GM13976 (cell line): ENCODE measurements at regions not wholly inside any gene's neighbourhood (a gene's known extent, or its start where the extent isn't known, plus 50 kb on each side); places are given as distances from the start of the nearest gene placed in this dataset.
"Not testable (repeated sequence)": the region's sequence is repeated elsewhere in the genome, so short reads cannot be mapped to it uniquely, and the experiment has no call there.

Experiments used
- DNase-seq: peaks from one replicate; pipeline ENCODE4 v3.0.0; 2012; ENCODE audit warnings: low spot score
- CTCF ChIP-seq: IDR thresholded peaks from 2 replicates; pipeline ENCODE4 v1.5.1; 2012; ENCODE audit warnings: borderline replicate concordance, mild to moderate bottlenecking; ENCODE audit not compliant: insufficient read depth; ENCODE audit errors: extremely low read depth, missing control alignments, control extremely low read depth
- in situ Hi-C: fragments of 300-500 bp; cut with MboI; formaldehyde crosslinking; loops from one replicate; pipeline ENCODE4 v1.12.0; 2022; ENCODE audit warnings: low sequenced_read_pairs, mixed read lengths, inconsistent platforms; ENCODE audit not compliant: unreplicated experiment

GRCh38 chr13:100983111-100983510 lies 308.5 kb upstream of the TMTC4 start:
- in situ Hi-C loops = no loop called here
- no peak for DNase-seq
- no peak for TF ChIP-seq CTCF

GRCh38 chr13:100980171-100980570 lies 305.6 kb upstream of the TMTC4 start:
- TF ChIP-seq CTCF = no peak
- DNase-seq = no peak
- in situ Hi-C loops = no loop called here

GRCh38 chr13:100977841-100978240 lies 303.2 kb upstream of the TMTC4 start:
- in situ Hi-C loops = no loop called here
- DNase-seq = no peak
- no peak for TF ChIP-seq CTCF

- in situ Hi-C loops = no loop called here
- TF ChIP-seq CTCF = no peak
- DNase-seq = no peak
These were observed 302.4 kb upstream of the TMTC4 start for GRCh38 chr13:100976993-100977392.

- in situ Hi-C loops, DNase-seq: not testable (repeated sequence)
These were observed 301.1 kb upstream of the TMTC4 start for GRCh38 chr13:100975666-100976065.

GRCh38 chr13:100962585-100962984 lies 288.0 kb upstream of the TMTC4 start:
- no peak for DNase-seq
- in situ Hi-C loops = no loop called here
- no peak for TF ChIP-seq CTCF

- in situ Hi-C loops = no loop called here
- TF ChIP-seq CTCF = no peak
- DNase-seq = no peak
These were observed 286.6 kb upstream of the TMTC4 start for GRCh38 chr13:100961186-100961585.
